ENCODE measurements at regions not wholly inside any gene's neighbourhood (a gene's known extent, or its start where the extent isn't known, plus 50 kb on each side); places are given as distances from the start of the nearest gene placed in this dataset.

DNA sequence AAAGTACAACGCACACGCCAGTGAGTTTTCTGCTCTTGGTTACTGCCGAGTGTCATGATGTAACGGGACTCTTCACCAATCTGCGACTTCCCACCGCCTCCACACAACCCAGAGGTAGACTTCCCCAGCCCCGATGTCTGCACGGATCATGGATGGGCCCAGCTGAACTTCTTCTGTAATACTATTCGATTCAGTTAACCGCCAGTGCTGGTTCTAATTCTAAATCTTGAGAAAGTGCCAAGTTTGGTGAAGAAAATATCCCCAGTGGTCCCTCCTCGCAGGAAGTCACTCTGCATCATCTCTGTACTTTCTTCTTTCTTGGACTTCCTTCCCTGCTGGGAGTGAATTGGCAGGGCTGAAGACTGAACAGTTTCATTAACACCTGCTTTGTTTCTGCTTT is 77.6 kb upstream of the SLC35F4 start (continued):
- TF ChIP-seq EZH2 (IDR thresholded peaks at IDR 0.05; ENCODE audit: low read depth, low read length, severe bottlenecking), result no peak

Measured in H1 (cell line).